ENCODE measurements at regions not wholly inside any gene's neighbourhood (a gene's known extent, or its start where the extent isn't known, plus 50 kb on each side); places are given as distances from the start of the nearest gene placed in this dataset.

DNA sequence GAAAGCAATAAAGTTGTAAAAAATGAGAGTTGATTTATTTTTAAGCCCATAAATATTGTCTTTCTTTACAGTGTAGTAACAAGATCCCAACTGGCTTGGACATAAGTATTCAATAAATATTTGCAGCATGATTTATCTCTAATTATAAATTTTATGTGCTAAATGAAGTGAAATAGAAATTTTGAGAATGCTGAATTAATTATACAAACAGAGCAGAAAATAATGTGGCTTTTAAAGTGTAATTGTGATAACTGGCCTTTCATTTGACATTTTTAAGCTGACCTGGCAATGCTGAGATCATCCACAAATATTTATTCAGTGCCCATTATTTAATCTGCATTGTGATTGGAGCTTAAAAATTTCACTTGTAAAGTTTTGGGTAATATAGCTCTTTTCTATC lies 201.6 kb upstream of the NAV3 start:
- no peaks in the 10 kb centered on the region for H3K79me2 ChIP-seq (ENCODE audit: insufficient read depth, low read length)
- no peaks in the 10 kb centered on the region for H3K9me3 ChIP-seq (ENCODE audit: low read depth, low read length)
- TF ChIP-seq, protein P1, sequence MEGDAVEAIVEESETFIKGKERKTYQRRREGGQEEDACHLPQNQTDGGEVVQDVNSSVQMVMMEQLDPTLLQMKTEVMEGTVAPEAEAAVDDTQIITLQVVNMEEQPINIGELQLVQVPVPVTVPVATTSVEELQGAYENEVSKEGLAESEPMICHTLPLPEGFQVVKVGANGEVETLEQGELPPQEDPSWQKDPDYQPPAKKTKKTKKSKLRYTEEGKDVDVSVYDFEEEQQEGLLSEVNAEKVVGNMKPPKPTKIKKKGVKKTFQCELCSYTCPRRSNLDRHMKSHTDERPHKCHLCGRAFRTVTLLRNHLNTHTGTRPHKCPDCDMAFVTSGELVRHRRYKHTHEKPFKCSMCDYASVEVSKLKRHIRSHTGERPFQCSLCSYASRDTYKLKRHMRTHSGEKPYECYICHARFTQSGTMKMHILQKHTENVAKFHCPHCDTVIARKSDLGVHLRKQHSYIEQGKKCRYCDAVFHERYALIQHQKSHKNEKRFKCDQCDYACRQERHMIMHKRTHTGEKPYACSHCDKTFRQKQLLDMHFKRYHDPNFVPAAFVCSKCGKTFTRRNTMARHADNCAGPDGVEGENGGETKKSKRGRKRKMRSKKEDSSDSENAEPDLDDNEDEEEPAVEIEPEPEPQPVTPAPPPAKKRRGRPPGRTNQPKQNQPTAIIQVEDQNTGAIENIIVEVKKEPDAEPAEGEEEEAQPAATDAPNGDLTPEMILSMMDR (IDR thresholded peaks at IDR 0.05; ENCODE audit: extremely low read depth, low read depth, low read length): no peak
- H3K4me2 ChIP-seq (ENCODE audit: insufficient read depth, low read length): no peak overlapping the region
- DNase-seq (ENCODE audit: insufficient read length, low spot score, missing footprints): no peak
- H3K27ac ChIP-seq (ENCODE audit: low read depth, low read length): no peak overlapping the region
- no peaks in the 10 kb centered on the region for H3K27me3 ChIP-seq (ENCODE audit: insufficient read depth, low read length)
- H4K20me1 ChIP-seq (ENCODE audit: insufficient read depth, low read length): no peaks in the 10 kb centered on the region
- no peaks in the 10 kb centered on the region for H3K36me3 ChIP-seq (ENCODE audit: insufficient read depth, low read length)
- no peak overlapping the region for H2AFZ ChIP-seq (ENCODE audit: low read length)
- no peak overlapping the region for H3K4me3 ChIP-seq (ENCODE audit: insufficient read depth, low read length)
- H3K4me1 ChIP-seq (ENCODE audit: insufficient read depth, low read length): peaks cover 8% of the 10 kb centered on the region

DNA sequence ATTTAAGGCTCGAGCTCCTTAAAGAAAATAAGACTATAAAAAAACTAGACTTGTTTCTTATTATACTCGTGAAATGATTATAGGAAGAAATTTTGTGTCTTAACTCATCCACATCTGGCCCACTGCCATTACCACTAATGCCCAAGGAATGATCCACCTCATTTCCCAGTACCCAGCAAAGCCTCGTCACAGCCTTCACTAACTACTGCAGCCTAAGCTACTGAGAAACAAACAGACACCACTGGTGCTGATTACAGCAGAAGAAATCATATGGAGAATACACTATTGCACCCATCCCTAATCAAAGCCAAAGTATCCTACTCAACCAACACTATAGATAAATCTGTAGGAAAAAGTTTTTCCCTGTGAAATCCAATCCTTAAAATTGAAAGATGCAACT lies 205.3 kb upstream of the NAV3 start:
- no peak overlapping the region for H3K4me3 ChIP-seq (ENCODE audit: insufficient read depth, low read length)
- peak; percentile 90 for DNase-seq (ENCODE audit: insufficient read length, low spot score, missing footprints)
- H3K79me2 ChIP-seq (ENCODE audit: insufficient read depth, low read length): no peaks in the 10 kb centered on the region
- H2AFZ ChIP-seq (ENCODE audit: low read length): no peak overlapping the region
- TF ChIP-seq, protein P1 (IDR thresholded peaks at IDR 0.05; ENCODE audit: extremely low read depth, low read depth, low read length): no peak
- H3K4me1 ChIP-seq (ENCODE audit: insufficient read depth, low read length): peaks cover 8% of the 10 kb centered on the region
- no peaks in the 10 kb centered on the region for H3K36me3 ChIP-seq (ENCODE audit: insufficient read depth, low read length)
- H3K27me3 ChIP-seq (ENCODE audit: insufficient read depth, low read length): no peaks in the 10 kb centered on the region
- H3K27ac ChIP-seq (ENCODE audit: low read depth, low read length): peak overlapping the region; percentile 78
- no peaks in the 10 kb centered on the region for H3K9me3 ChIP-seq (ENCODE audit: low read depth, low read length)
- peak overlapping the region; percentile 16 for H3K4me2 ChIP-seq (ENCODE audit: insufficient read depth, low read length)
- no peaks in the 10 kb centered on the region for H4K20me1 ChIP-seq (ENCODE audit: insufficient read depth, low read length)

DNA sequence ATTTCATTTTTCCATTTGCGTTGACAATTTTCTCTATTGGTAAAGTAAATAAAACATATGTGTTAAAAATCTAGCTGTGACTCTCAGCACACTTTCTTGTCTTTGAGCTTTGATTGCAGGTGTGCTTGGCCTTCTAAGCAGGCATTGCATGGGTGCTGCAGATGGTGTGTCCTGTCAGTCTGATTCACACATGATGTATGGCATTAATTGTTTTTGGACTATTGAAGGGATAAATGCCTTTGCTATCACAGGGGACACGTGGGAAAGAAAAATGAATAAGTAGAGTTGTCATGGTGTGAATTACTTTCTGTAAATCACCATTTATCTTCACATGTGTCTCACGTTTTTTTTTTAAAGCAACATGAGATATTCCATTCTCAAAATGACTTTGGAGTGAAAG lies 211.3 kb upstream of the NAV3 start:
- H3K4me2 ChIP-seq (ENCODE audit: insufficient read depth, low read length): no peak overlapping the region
- H3K27ac ChIP-seq (ENCODE audit: low read depth, low read length): no peak overlapping the region
- H3K79me2 ChIP-seq (ENCODE audit: insufficient read depth, low read length): no peaks in the 10 kb centered on the region
- H3K4me1 ChIP-seq (ENCODE audit: insufficient read depth, low read length): no peaks in the 10 kb centered on the region
- TF ChIP-seq, protein P1 (IDR thresholded peaks at IDR 0.05; ENCODE audit: extremely low read depth, low read depth, low read length): no peak
- DNase-seq (ENCODE audit: insufficient read length, low spot score, missing footprints): no peak
- no peaks in the 10 kb centered on the region for H4K20me1 ChIP-seq (ENCODE audit: insufficient read depth, low read length)
- no peak overlapping the region for H2AFZ ChIP-seq (ENCODE audit: low read length)
- no peaks in the 10 kb centered on the region for H3K27me3 ChIP-seq (ENCODE audit: insufficient read depth, low read length)
- no peaks in the 10 kb centered on the region for H3K36me3 ChIP-seq (ENCODE audit: insufficient read depth, low read length)
- H3K9me3 ChIP-seq (ENCODE audit: low read depth, low read length): no peaks in the 10 kb centered on the region
- no peak overlapping the region for H3K4me3 ChIP-seq (ENCODE audit: insufficient read depth, low read length)

DNA sequence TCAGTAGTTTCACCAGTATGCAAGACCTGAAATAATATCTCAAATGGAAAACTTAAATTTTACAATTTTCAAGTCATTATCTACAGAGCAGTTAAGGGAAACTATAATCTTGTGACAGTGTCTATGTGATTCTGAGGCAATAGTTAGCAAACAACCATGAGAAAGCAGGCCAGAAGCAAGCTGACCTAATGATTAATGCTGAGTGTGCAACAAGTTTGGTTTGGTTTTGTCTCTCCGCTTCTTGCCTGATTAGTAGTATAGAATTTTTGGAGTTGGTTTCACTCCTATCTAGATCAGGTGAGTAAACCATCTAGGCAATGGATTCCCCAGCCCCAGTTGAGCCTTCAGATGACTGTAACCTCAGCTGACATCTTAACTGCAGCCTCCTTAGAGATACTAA lies 212.9 kb upstream of the NAV3 start:
- Histone ChIP-seq H3K27me3 (ENCODE audit: insufficient read depth, low read length) (no peaks in the 10 kb centered on the region), H4K20me1 (ENCODE audit: insufficient read depth, low read length) (no peaks in the 10 kb centered on the region), H2AFZ (ENCODE audit: low read length) (no peak overlapping the region), H3K9me3 (ENCODE audit: low read depth, low read length) (no peaks in the 10 kb centered on the region), H3K4me3 (ENCODE audit: insufficient read depth, low read length) (no peak overlapping the region), H3K4me2 (ENCODE audit: insufficient read depth, low read length) (no peak overlapping the region), H3K79me2 (ENCODE audit: insufficient read depth, low read length) (no peaks in the 10 kb centered on the region), H3K27ac (ENCODE audit: low read depth, low read length) (no peak overlapping the region), H3K4me1 (ENCODE audit: insufficient read depth, low read length) (no peaks in the 10 kb centered on the region), H3K36me3 (ENCODE audit: insufficient read depth, low read length) (no peaks in the 10 kb centered on the region)
- DNase-seq (ENCODE audit: insufficient read length, low spot score, missing footprints): no peak
- TF ChIP-seq, protein P1 (IDR thresholded peaks at IDR 0.05; ENCODE audit: extremely low read depth, low read depth, low read length): no peak

All from osteoblast (primary cell).